Osteocyte (in vitro differentiated cells): ENCODE measurements at regions not wholly inside any gene's neighbourhood (a gene's known extent, or its start where the extent isn't known, plus 50 kb on each side); places are given as distances from the start of the nearest gene placed in this dataset.

Experiments
- DNase-seq: peaks from one replicate; pipeline ENCODE4 v3.0.0; 2021; ENCODE audit warnings: mixed read lengths; ENCODE audit not compliant: unreplicated experiment; ENCODE audit errors: extremely low spot score
- H3K27ac Mint-ChIP-seq: one replicate; pipeline ENCODE4 v1.8.0; 2021; ENCODE audit warnings: mild to moderate bottlenecking, mixed read lengths; ENCODE audit not compliant: unreplicated experiment
- H3K27me3 Mint-ChIP-seq: one replicate; pipeline ENCODE4 v1.8.0; 2021; ENCODE audit warnings: mixed read lengths; ENCODE audit not compliant: unreplicated experiment
- H3K36me3 Mint-ChIP-seq: one replicate; pipeline ENCODE4 v1.8.0; 2021; ENCODE audit warnings: mixed read lengths; ENCODE audit not compliant: unreplicated experiment
- H3K4me1 Mint-ChIP-seq: one replicate; pipeline ENCODE4 v1.8.0; 2021; ENCODE audit warnings: mixed read lengths; ENCODE audit not compliant: unreplicated experiment
- H3K4me3 Mint-ChIP-seq: one replicate; pipeline ENCODE4 v1.8.0; 2021; ENCODE audit warnings: mild to moderate bottlenecking, moderate library complexity, mixed read lengths; ENCODE audit not compliant: unreplicated experiment
- H3K9me3 Mint-ChIP-seq: one replicate; pipeline ENCODE4 v1.8.0; 2021; ENCODE audit warnings: mixed read lengths; ENCODE audit not compliant: unreplicated experiment
- TF ChIP-seq, protein P1 (sequence below): fragments of 200-600 bp; sonication (generic); IDR thresholded peaks from 2 replicates; pipeline ENCODE4 v1.5.0; 2021; ENCODE audit warnings: antibody characterized with exemption, mild to moderate bottlenecking, moderate library complexity

DNA sequence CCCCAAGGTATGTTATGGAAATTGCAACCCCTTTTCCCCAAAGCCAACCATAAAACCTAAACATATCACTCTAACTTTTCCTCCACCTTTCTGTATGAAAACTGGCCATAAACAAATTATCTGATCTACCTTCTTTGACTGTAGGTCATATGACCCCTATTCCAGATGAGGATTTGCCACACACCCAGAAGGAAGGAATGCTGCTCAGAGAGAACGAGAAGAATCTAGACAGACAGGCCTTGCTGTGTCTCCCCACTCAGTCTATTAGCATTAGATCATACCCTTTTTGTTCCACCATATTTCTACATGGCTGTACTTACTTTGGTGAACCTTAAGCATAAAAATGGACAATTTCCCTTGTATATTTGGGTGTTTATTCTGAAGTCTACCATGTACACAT lies 113.0 kb upstream of the PHYHIPL start:
- no peaks in the 10 kb centered on the region for H3K36me3 Mint-ChIP-seq
- peaks cover 60% of the 10 kb centered on the region for H3K27me3 Mint-ChIP-seq
- no peak overlapping the region for H3K27ac Mint-ChIP-seq
- no peaks in the 10 kb centered on the region for H3K4me1 Mint-ChIP-seq
- TF ChIP-seq, protein P1, sequence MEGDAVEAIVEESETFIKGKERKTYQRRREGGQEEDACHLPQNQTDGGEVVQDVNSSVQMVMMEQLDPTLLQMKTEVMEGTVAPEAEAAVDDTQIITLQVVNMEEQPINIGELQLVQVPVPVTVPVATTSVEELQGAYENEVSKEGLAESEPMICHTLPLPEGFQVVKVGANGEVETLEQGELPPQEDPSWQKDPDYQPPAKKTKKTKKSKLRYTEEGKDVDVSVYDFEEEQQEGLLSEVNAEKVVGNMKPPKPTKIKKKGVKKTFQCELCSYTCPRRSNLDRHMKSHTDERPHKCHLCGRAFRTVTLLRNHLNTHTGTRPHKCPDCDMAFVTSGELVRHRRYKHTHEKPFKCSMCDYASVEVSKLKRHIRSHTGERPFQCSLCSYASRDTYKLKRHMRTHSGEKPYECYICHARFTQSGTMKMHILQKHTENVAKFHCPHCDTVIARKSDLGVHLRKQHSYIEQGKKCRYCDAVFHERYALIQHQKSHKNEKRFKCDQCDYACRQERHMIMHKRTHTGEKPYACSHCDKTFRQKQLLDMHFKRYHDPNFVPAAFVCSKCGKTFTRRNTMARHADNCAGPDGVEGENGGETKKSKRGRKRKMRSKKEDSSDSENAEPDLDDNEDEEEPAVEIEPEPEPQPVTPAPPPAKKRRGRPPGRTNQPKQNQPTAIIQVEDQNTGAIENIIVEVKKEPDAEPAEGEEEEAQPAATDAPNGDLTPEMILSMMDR = no peak
- no peaks in the 10 kb centered on the region for H3K9me3 Mint-ChIP-seq
- H3K4me3 Mint-ChIP-seq = no peak overlapping the region
- DNase-seq = no peak

DNA sequence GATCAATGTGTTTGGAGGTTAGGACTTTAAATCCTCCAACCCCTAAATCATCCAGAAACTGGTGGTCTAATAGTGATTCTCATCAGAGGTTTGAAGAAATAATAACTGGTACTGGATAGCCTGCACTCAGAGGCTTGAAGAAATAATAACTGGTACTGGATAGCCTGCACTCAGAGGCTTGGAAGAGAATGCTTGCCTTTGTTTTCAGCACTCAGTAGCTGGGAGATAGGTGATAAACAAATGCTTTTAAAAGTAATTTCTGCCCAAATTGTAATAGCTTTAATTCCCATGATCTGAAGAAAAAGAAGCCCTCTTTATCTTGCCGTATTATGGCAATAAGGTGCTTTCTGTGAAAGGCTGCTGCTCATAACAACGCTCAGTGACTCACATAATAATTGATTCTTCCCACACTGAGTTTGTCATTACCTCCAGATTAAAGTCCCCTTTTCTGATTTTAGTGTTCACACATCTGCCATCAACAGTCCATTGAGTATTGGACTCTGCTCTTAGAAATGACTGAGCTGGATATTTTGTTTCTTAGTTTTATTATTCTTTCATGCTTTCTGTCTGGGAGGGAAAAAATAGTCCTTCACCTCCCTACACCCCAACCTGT lies 112.3 kb upstream of the PHYHIPL start:
- no peaks in the 10 kb centered on the region for H3K36me3 Mint-ChIP-seq

GRCh38 chr10:59064759-59065539 lies 111.5 kb upstream of the PHYHIPL start:
- Mint-ChIP-seq H3K9me3 (no peaks in the 10 kb centered on the region), H3K4me1 (no peaks in the 10 kb centered on the region), H3K27ac (no peak overlapping the region), H3K4me3 (no peak overlapping the region), H3K27me3 (peaks cover 57% of the 10 kb centered on the region), H3K36me3 (no peaks in the 10 kb centered on the region)
- TF ChIP-seq, protein P1 = no peak
- no peak for DNase-seq

More for the DNA sequence above, 112.3 kb upstream of the PHYHIPL start:
- H3K4me1 Mint-ChIP-seq = no peaks in the 10 kb centered on the region
- DNase-seq = no peak
- peaks cover 55% of the 10 kb centered on the region for H3K27me3 Mint-ChIP-seq
- no peak overlapping the region for H3K27ac Mint-ChIP-seq
- H3K9me3 Mint-ChIP-seq = no peaks in the 10 kb centered on the region
- H3K4me3 Mint-ChIP-seq = no peak overlapping the region
- TF ChIP-seq, protein P1 = no peak

DNA sequence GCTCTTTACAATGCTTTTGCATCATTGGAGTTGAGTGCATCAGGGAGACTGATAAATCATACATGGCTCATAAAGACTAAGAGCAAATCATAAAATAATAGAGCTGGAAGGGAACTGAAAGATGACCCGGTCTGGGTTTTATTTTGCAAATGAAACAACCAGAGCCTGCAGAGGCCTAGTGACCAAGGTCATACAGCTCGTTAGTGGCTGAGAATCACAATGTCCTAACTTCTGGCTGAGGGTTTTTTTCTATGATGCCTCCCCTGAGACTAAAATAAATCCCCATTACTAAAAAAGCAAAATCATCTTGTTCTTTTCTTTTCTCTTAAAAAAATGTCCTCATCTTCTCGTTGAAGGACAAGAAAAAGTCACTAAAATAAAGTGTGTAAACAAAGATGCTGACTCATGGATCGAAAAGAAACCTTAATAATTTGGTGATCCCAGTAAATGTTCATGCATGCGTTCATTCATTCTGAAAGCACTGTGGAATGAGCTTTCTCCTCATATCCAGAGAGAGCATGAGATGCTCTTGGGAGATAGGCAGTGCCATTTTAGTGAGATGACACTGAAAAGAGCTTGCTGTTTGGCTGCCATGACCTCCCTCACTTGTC lies 107.8 kb upstream of the PHYHIPL start:
- Mint-ChIP-seq H3K27ac (no peak overlapping the region), H3K4me3 (no peak overlapping the region), H3K27me3 (peaks cover 62% of the 10 kb centered on the region), H3K4me1 (no peaks in the 10 kb centered on the region), H3K9me3 (no peaks in the 10 kb centered on the region), H3K36me3 (no peaks in the 10 kb centered on the region)
- TF ChIP-seq, protein P1 = no peak
- DNase-seq = no peak

GRCh38 chr10:59072038-59072437 lies 104.4 kb upstream of the PHYHIPL start:
- no peaks in the 10 kb centered on the region for H3K36me3 Mint-ChIP-seq
- H3K27ac Mint-ChIP-seq = no peak overlapping the region
- no peak overlapping the region for H3K4me3 Mint-ChIP-seq

More at GRCh38 chr10:59072038-59072437, 104.4 kb upstream of the PHYHIPL start:
- H3K4me1 Mint-ChIP-seq = no peaks in the 10 kb centered on the region
- TF ChIP-seq, protein P1 = no peak
- H3K9me3 Mint-ChIP-seq = no peaks in the 10 kb centered on the region
- peaks cover 47% of the 10 kb centered on the region for H3K27me3 Mint-ChIP-seq
- DNase-seq = no peak
